UCSD-AML1 (cell line): ENCODE measurements at regions not wholly inside any gene's neighbourhood (a gene's known extent, or its start where the extent isn't known, plus 50 kb on each side); places are given as distances from the start of the nearest gene placed in this dataset.

Source experiments
- DNase-seq: peaks from one replicate; lab custom pipeline; 2025; ENCODE audit not compliant: unreplicated experiment; lab: John Stamatoyannopoulos, UW

DNA sequence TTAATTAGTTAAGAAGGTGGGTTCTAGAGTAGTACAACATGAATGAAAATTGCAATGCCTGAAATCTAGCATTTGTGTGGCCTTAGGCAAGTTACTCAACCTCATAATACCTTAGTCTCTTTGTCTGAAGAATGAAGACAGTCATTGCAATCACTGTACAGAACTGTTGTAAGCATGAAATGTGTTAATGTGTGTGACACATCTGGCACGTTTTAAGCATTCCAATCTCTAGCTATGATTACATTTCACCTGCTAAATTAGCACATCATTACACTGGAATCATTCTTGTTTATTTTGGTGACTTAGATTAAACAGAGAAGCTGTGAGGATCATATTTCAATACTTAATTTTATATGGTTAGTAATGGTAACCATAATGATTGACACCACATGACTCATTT lies 629.7 kb upstream of the KIF2B start:
- no peak for DNase-seq

- no peak for DNase-seq
Measured at GRCh38 chr17:53191878-53192277, 630.8 kb upstream of the KIF2B start.

- DNase-seq = no peak
Measured at GRCh38 chr17:53186001-53186400, 636.7 kb upstream of the KIF2B start.

GRCh38 chr17:53176629-53177028 lies 646.1 kb upstream of the KIF2B start:
- DNase-seq = no peak

DNA sequence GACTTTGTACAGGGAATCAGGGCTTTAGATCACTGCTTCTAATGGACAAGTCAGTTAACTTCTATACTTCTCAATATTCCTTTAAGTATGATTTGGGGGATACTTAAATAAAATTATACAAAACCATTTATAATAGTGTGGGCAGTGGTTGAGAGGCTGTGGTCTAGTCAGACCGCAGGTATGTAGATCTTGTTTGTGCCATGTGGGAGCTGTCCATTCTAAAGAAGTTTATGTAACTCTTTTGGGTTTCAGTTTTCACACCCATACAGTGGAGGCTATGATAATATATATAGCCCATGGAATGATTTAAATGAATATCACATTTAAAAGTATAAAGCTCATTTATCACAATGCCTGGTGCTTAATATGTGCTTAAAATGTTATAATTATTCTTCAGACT lies 654.3 kb upstream of the KIF2B start:
- no peak for DNase-seq

- DNase-seq = no peak
Measured at GRCh38 chr17:53166731-53167130, 656.0 kb upstream of the KIF2B start.

GRCh38 chr17:53150101-53150698 lies 672.5 kb upstream of the KIF2B start:
- no peak for DNase-seq

DNA sequence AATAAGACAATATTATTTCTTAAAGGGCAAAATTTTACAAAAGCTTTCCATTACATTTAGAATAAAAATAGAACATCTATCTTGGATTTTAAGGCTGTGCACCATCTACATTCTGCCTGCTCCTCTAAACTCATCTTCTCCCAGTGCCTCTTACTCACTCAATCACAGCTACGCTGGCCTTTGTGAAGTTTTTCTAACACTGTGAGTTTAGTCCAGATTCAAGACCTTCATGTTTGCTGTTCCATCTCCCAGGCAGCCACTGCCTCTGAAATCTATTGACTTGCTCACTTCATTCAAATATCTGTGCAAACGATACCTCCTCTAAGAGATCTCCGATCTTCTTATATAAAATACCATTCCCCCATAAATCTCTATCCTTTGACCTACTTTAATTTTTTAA lies 673.4 kb upstream of the KIF2B start:
- DNase-seq = no peak

DNA sequence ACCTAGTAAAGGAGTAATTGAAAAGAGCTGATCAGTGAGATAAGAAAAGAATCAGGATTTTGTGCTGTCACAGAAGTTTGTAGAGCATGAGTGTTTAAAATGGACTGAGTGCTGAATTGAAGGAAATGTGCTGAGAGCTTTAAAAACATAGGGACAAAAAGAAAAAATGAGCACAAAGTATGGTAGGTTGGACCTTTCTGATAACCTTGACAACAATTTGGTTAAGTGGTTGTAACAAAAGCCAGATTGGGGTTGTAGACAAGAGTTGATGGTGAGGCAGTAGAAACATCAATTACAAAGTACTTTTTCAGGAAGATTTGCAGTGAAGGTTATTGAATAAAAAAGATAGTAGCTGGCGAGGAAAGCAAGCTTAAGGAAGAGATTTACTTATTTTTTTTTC lies 674.7 kb upstream of the KIF2B start:
- DNase-seq = no peak

GRCh38 chr17:53142890-53143289 lies 679.8 kb upstream of the KIF2B start:
- DNase-seq = peak; percentile 5

GRCh38 chr17:53141731-53142130 lies 681.0 kb upstream of the KIF2B start:
- no peak for DNase-seq

DNA sequence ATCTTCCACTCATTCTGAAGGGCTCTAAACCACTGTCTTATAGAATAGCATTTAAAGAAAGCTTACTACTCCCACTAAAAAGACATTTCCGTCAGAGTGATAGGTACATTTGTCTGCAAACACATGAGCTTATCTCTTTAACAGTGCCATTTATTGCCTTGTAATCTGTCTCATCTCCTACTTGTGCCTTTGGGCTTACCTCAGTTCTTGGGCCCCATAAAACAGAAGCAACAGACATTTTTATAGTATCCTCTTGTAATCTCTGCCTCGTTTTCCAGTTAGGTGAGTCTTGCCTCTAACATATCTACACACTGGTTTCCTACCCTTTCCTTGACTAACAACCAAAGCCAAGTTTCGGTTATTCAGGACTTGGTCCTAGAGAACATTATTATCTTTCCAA lies 681.4 kb upstream of the KIF2B start:
- DNase-seq = no peak

DNA sequence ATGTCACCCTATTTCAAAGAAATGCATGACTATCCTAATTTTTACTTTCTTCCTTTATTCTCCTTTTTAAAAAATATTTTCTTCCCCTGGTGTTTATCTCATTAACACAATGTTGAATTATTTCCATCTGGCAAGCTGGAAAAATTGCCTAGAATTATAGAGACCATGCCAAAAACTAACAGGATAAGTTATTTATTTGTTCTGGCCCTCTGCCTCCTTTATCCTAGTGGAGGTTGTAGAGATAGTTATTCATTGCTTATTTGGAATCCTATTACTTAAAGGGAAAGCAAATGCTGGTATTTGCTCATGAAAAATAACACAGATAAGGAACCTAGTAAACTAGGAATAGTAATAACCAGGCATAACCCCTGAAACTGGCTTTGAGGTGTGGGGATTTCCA lies 684.9 kb upstream of the KIF2B start:
- DNase-seq = no peak

DNA sequence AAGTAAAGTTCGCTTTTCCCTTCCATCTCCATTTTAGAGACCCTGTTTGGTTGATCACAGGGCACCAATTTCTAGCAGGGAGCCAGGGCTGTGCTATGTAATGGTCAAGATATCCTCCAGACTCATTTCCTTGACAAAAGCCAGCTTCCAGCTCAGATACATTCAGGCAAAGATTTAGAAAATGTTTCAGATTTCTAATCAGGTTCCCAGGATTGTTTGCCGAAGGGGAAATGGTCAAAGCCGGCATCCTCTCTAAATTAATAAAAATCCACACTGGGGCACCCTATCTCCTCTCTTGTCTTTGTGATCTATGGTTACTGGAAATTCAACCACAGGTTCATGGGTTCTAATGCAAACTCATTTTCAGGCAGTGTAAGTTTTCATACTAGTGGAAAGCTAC lies 686.8 kb upstream of the KIF2B start:
- DNase-seq = no peak

- DNase-seq = no peak
Measured at GRCh38 chr17:53134548-53134947, 688.2 kb upstream of the KIF2B start.

DNA sequence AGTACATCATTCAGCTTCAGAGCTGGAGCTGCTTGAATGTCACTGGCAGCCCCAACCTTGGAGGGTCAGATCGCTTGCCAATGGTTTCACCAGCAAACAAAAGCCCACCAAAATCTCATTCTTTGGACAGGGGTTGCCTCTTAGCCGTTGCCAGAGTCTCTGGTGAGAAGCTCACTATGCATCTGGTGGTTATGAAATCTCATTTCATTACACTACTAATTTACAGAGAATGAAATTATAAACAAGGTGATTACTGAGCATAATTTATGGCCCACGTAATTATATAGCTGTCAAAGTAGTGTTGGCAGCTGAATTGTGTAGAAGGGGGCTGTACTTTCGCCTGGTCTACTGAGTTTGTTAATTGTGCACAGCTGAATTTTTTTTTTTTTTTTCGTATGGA lies 688.9 kb upstream of the KIF2B start:
- DNase-seq = no peak

DNA sequence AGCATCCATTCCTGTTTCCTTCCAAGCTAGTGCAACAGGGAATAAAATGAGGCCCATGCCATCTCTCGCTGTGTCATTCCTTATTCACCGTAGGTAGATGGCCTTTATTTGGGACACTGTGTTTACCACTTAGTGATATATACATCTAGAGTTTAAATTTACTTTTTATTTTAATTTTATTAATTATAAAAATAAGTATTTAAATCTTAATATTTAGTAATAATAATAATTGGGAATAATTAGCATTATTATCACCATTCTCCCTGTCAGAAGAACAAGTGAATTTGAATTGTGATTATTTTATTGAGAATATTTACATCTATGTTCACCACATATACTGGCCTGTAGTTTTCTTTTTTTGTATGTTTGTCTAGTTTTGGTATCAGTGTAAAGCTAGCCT lies 692.9 kb upstream of the KIF2B start:
- no peak for DNase-seq

DNA sequence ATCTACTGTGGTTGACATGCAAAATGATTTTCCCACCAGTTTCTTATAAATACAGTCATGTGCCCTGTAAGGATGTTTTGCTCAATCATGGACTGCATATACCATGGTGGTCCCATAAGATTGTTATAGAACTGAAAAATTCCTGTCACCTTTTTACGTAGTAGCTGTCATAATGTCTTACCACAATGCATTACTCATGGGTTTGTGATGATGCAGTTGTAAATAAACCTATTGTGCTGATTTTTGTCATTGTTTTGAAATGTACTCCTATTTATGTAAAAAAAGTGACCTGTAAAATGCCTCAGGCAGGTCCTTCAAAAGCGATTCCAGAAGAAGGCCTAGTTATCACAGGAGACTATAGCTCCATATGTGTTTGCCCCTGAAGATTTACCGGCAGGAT lies 695.4 kb upstream of the KIF2B start:
- no peak for DNase-seq

- no peak for DNase-seq
Measured at GRCh38 chr17:53122966-53123365, 699.8 kb upstream of the KIF2B start.

DNA sequence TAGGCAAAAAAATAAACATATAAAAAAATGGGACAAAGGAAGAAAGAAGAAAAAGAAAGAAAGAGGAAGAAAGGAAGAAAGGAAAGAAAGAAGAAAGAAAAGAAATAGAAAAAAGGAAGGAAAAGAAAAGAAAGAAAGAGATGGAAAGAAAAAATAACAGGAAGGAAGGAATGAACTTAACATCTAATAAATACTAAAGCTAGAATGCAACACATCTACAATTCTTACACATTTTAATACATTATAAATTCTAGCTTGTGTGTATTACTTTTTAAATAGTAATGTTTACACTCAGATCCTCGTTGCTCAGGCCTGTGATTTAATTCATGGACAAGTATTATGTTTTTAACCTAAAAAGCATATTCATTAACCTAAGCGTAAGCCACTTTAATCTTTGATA lies 703.0 kb upstream of the KIF2B start:
- no peak for DNase-seq

- no peak for DNase-seq
Measured at GRCh38 chr17:53118948-53119347, 703.8 kb upstream of the KIF2B start.

GRCh38 chr17:53106886-53107285 lies 715.8 kb upstream of the KIF2B start:
- no peak for DNase-seq

GRCh38 chr17:53101706-53102105 lies 721.0 kb upstream of the KIF2B start:
- no peak for DNase-seq

- DNase-seq = no peak
Measured at GRCh38 chr17:53100126-53100525, 722.6 kb upstream of the KIF2B start.
